B cell (primary cell): ENCODE measurements at regions not wholly inside any gene's neighbourhood (a gene's known extent, or its start where the extent isn't known, plus 50 kb on each side); places are given as distances from the start of the nearest gene placed in this dataset.

ENCODE experiments used
- ATAC-seq: fragments of 200-7000 bp; cut with Tn5 transposase; one replicate; pipeline ENCODE4 v1.10.0; 2021; ENCODE audit warnings: low read depth, mild to moderate bottlenecking, moderate number of reproducible peaks, moderate library complexity
- CTCF ChIA-PET: fragments of 350-600 bp; sonication (Branson Sonifier 250); formaldehyde crosslinking; loops from one replicate; lab custom pipeline; 2021; ENCODE audit warnings: antibody characterized with exemption, inconsistent platforms; lab: Charles Lee
- POLR2A ChIA-PET: fragments of 350-600 bp; sonication (Branson Sonifier 250); formaldehyde crosslinking; loops from one replicate; lab custom pipeline; 2021; ENCODE audit warnings: antibody characterized with exemption; lab: Charles Lee
- DNase-seq: peaks from one replicate; pipeline ENCODE4 v3.0.0; 2013
- H2AFZ ChIP-seq: 2 replicates; pipeline ENCODE4 v1.6.1; 2012; ENCODE audit warnings: mild to moderate bottlenecking, low read depth, low read length; ENCODE audit not compliant: insufficient read depth, poor library complexity, severe bottlenecking
- H3K27ac ChIP-seq, 2 donors: 1 replicate in 1 of 2; 2 replicates in 1 of 2; pipeline ENCODE4 v1.5.1; 2012 to 2013; ENCODE audit warnings: low read length in 2 of 2, mild to moderate bottlenecking in 2 of 2, moderate library complexity in 1 of 2
- H3K27me3 ChIP-seq, 4 experiments: fragments of 200-600 bp in 1 of 4; sonication (generic) in 1 of 4; replicated peaks in 1 of 4; 1 replicate in 2 of 4; 2 replicates in 2 of 4; pipeline versions ENCODE4 v1.6.1 to v1.7.0; 2013 to 2016; ENCODE audit warnings: low read length in 3 of 4, mild to moderate bottlenecking in 2 of 4, mixed read lengths in 1 of 4, moderate library complexity in 1 of 4; ENCODE audit not compliant: insufficient read depth in 4 of 4, control insufficient read depth in 3 of 4; ENCODE audit errors: control extremely low read depth in 1 of 4
- H3K36me3 ChIP-seq, 2 experiments: replicated peaks in 1 of 2; 1 replicate in 1 of 2; 2 replicates in 1 of 2; pipeline versions ENCODE4 v1.6.1 to v1.7.1; 2013; ENCODE audit warnings: low read length in 1 of 2; ENCODE audit not compliant: insufficient read depth in 2 of 2, control insufficient read depth in 1 of 2; ENCODE audit errors: control extremely low read depth in 1 of 2, extremely low read depth in 1 of 2
- H3K4me1 ChIP-seq, 2 donors: fragments of 200-600 bp in 1 of 2; sonication (generic) in 1 of 2; 1 replicate in 1 of 2; 2 replicates in 1 of 2; pipeline versions ENCODE4 v1.5.1 to v1.6.1; 2013 to 2017; ENCODE audit warnings: low read length in 2 of 2; ENCODE audit not compliant: control insufficient read depth in 2 of 2, insufficient read depth in 2 of 2
- H3K4me2 ChIP-seq: replicated peaks from 2 replicates; pipeline ENCODE3; 2012; ENCODE audit warnings: mild to moderate bottlenecking, low read depth, low read length; ENCODE audit not compliant: poor library complexity, severe bottlenecking
- H3K4me3 ChIP-seq, 5 experiments: fragments of 200-600 bp in 1 of 5; sonication (generic) in 1 of 5; 1 replicate in 3 of 5; 2 replicates in 2 of 5; pipeline versions ENCODE4 v1.5.1 to v1.7.0; 2011 to 2016; ENCODE audit warnings: low read length in 4 of 5, mild to moderate bottlenecking in 4 of 5, low read depth in 2 of 5, control low read depth in 1 of 5, moderate library complexity in 1 of 5; ENCODE audit not compliant: insufficient read depth in 1 of 5; ENCODE audit errors: control extremely low read depth in 1 of 5, extremely low read depth in 1 of 5
- H3K79me2 ChIP-seq: fragments of 200-600 bp; sonication (generic); one replicate; pipeline ENCODE4 v1.6.0; 2016; ENCODE audit warnings: low read length; ENCODE audit not compliant: control insufficient read depth, insufficient read depth
- H3K9ac ChIP-seq: fragments of 200-600 bp; sonication (generic); 2 replicates; pipeline ENCODE4 v1.6.1; 2017; ENCODE audit warnings: mild to moderate bottlenecking, low read length, moderate library complexity
- H3K9me3 ChIP-seq, 3 donors: one replicate each; pipeline versions ENCODE4 v1.6.1 to v1.7.1; 2013; ENCODE audit warnings: low read length in 2 of 3; ENCODE audit not compliant: control insufficient read depth in 2 of 3, insufficient read depth in 1 of 3; ENCODE audit errors: control extremely low read depth in 1 of 3
- H4K20me1 ChIP-seq: 2 replicates; pipeline ENCODE4 v1.6.0; 2012; ENCODE audit warnings: mild to moderate bottlenecking, low read length; ENCODE audit not compliant: insufficient read depth, control insufficient read depth, poor library complexity, severe bottlenecking
- H3K27ac Mint-ChIP-seq: one replicate; pipeline ENCODE4 v1.8.0; 2021; ENCODE audit warnings: mixed read lengths
- H3K27me3 Mint-ChIP-seq: one replicate; pipeline ENCODE4 v1.8.0; 2021; ENCODE audit warnings: mixed read lengths
- H3K4me1 Mint-ChIP-seq: one replicate; pipeline ENCODE4 v1.8.0; 2021; ENCODE audit warnings: mixed read lengths
- H3K4me3 Mint-ChIP-seq: one replicate; pipeline ENCODE4 v1.8.0; 2021; ENCODE audit warnings: mixed read lengths
- H3K9me3 Mint-ChIP-seq: one replicate; pipeline ENCODE4 v1.8.0; 2022; ENCODE audit warnings: mixed read lengths; ENCODE audit not compliant: insufficient read depth
- EZH2 ChIP-seq: IDR thresholded peaks from 2 replicates; pipeline ENCODE4 v1.6.1; 2012; ENCODE audit warnings: borderline replicate concordance, low read depth, mild to moderate bottlenecking, moderate library complexity, low read length; ENCODE audit not compliant: insufficient read depth, poor library complexity, severe bottlenecking
- WGBS: methylation state at CpG from one replicate; pipeline ENCODE4 v1.1.5; 2013; ENCODE audit warnings: missing lambda C conversion rate; ENCODE audit not compliant: insufficient coverage; 5-methylcytosine and 5-hydroxymethylcytosine counted together
- intact Hi-C: fragments of 100-400 bp; cut with micrococcal nuclease; formaldehyde crosslinking; loops from one replicate; pipeline ENCODE4 v1.10.0; 2022
- TF ChIP-seq, protein P1 (sequence below): fragments of 200-600 bp; IDR thresholded peaks from one replicate; pipeline ENCODE4 v1.8.0; 2022; ENCODE audit warnings: antibody characterized with exemption, mild to moderate bottlenecking

DNA sequence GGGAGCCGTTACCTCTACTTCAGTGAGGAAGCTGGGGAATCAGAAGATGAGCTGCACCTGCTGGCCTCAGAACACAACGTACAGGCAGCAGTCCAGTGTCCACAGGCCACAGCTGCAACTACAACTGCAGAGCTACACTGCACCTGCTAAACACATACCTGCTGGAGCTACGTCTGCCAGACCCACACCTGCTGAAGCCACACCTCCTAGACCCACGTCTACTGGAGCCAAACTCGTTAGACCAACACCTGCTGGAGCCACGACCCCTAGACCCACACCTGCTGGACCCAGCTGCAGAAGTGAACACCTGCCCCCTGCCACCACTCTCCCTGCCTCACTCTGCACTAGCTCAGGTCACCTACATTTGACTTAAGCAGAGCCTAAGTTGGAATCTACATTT, 169.9 kb downstream of the USP12 start:
- H3K4me2 ChIP-seq, result no peak overlapping the region
- H4K20me1 ChIP-seq, result no peaks in the 10 kb centered on the region
- DNase-seq, result no peak
- H3K79me2 ChIP-seq, result no peaks in the 10 kb centered on the region
- H2AFZ ChIP-seq, result peak overlapping the region; percentile 36
- no peak for ATAC-seq
- peaks cover 15% of the 10 kb centered on the region for H3K27me3 Mint-ChIP-seq
- POLR2A ChIA-PET, result no interaction called here
- WGBS, result 11% methylated on average over 6 of the region's 6 CpGs
- peaks cover 0 to 18% (median 2%) of the 10 kb centered on the region in 4 experiments for H3K27me3 ChIP-seq
- H3K9me3 ChIP-seq, result peaks cover 0 to 14% (median 4%) of the 10 kb centered on the region in 3 donors
- H3K9ac ChIP-seq, result no peak overlapping the region
- no peaks in the 10 kb centered on the region for H3K36me3 ChIP-seq
- H3K4me1 Mint-ChIP-seq, result peaks cover 60% of the 10 kb centered on the region
- intact Hi-C loops, result no loop called here
- H3K27ac ChIP-seq, result no peak overlapping the region
- CTCF ChIA-PET, result interaction anchor here (0.7 to 3.5 kb wide), 4 partner anchors 16 to 829 kb away, joined by 3 to 21 read pairs (median 3); partner anchors contain the start of gene RASL11A
- H3K4me3 Mint-ChIP-seq, result no peak overlapping the region
- H3K4me3 ChIP-seq, result no peak overlapping the region
- no peaks in the 10 kb centered on the region for H3K9me3 Mint-ChIP-seq
- H3K4me1 ChIP-seq, result peaks cover 42 to 49% of the 10 kb centered on the region in 2 donors
- H3K27ac Mint-ChIP-seq, result no peak overlapping the region
- no peak for TF ChIP-seq EZH2
- TF ChIP-seq, protein P1, sequence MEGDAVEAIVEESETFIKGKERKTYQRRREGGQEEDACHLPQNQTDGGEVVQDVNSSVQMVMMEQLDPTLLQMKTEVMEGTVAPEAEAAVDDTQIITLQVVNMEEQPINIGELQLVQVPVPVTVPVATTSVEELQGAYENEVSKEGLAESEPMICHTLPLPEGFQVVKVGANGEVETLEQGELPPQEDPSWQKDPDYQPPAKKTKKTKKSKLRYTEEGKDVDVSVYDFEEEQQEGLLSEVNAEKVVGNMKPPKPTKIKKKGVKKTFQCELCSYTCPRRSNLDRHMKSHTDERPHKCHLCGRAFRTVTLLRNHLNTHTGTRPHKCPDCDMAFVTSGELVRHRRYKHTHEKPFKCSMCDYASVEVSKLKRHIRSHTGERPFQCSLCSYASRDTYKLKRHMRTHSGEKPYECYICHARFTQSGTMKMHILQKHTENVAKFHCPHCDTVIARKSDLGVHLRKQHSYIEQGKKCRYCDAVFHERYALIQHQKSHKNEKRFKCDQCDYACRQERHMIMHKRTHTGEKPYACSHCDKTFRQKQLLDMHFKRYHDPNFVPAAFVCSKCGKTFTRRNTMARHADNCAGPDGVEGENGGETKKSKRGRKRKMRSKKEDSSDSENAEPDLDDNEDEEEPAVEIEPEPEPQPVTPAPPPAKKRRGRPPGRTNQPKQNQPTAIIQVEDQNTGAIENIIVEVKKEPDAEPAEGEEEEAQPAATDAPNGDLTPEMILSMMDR, result no peak

DNA sequence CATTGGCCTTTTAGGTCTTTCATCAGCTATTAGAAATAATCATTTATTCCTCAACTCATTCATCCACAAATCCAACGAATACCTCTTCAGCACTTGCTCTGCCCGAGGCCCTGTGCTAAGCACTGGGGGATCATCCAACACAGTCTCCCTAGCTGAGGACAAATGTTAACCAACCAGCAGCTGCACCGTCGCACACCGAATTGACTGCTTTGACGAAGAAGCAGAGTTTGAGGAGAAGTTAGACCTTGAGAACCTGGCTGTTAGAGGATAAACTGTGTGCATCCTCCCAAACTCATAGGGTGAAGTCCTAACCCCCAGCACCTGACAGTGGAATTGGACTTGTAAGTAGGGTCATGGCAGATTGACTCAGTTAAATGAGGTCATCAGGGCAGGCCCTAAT, 170.9 kb downstream of the USP12 start:
- Mint-ChIP-seq H3K4me3 (no peak overlapping the region), H3K27ac (no peak overlapping the region), H3K4me1 (peaks cover 64% of the 10 kb centered on the region), H3K27me3 (peaks cover 11% of the 10 kb centered on the region), H3K9me3 (no peaks in the 10 kb centered on the region)
- Histone ChIP-seq H3K36me3 (no peaks in the 10 kb centered on the region), H3K79me2 (no peaks in the 10 kb centered on the region), H3K9me3 (peaks cover 0 to 14% (median 4%) of the 10 kb centered on the region in 3 donors), H3K4me3 (no peak overlapping the region), H3K4me2 (no peak overlapping the region), H4K20me1 (no peaks in the 10 kb centered on the region), H2AFZ (no peak overlapping the region), H3K27me3 (peaks cover 0 to 8% (median 2%) of the 10 kb centered on the region in 4 experiments), H3K9ac (no peak overlapping the region), H3K4me1 (peaks cover 37 to 48% of the 10 kb centered on the region in 2 donors), H3K27ac (no peak overlapping the region)
- DNase-seq (no peak), ATAC-seq (no peak)
- ChIA-PET POLR2A (no interaction called here), CTCF (interaction anchor here (0.9 to 3.5 kb wide), 3 partner anchors 9 to 15 kb away, joined by 3 to 21 read pairs (median 3); no protein-coding TSS in a partner anchor)
- intact Hi-C loops, result no loop called here
- TF ChIP-seq, protein P1, result no peak
- TF ChIP-seq EZH2, result no peak
- 80% methylated on average over 1 of the region's 6 CpGs for WGBS
